C4-2B (cell line): ENCODE measurements at regions not wholly inside any gene's neighbourhood (a gene's known extent, or its start where the extent isn't known, plus 50 kb on each side); places are given as distances from the start of the nearest gene placed in this dataset.

ENCODE experiments used
- H3K27ac ChIP-seq: fragments of 450-650 bp; 2 replicates; pipeline ENCODE4 v1.5.1; 2017
- CTCF ChIP-seq: fragments of 450-650 bp; conservative IDR thresholded peaks from 2 replicates; pipeline ENCODE4 v1.5.1; 2017; ENCODE audit warnings: mild to moderate bottlenecking
- ZFX ChIP-seq: fragments of 450-650 bp; IDR thresholded peaks from 2 replicates; pipeline ENCODE4 v1.6.1; 2017

GRCh38 chr4:85257817-85258370 is 217.1 kb upstream of the ARHGAP24 start:
- TF ChIP-seq ZFX: no peak
- no peak for TF ChIP-seq CTCF
- no peak overlapping the region for H3K27ac ChIP-seq

- H3K27ac ChIP-seq: no peak overlapping the region
- no peak for TF ChIP-seq ZFX
- TF ChIP-seq CTCF: no peak
Measured at GRCh38 chr4:85260064-85260463, 214.9 kb upstream of the ARHGAP24 start.

GRCh38 chr4:85265234-85265633 is 209.7 kb upstream of the ARHGAP24 start:
- TF ChIP-seq CTCF (no peak), ZFX (no peak)
- no peak overlapping the region for H3K27ac ChIP-seq

- no peak overlapping the region for H3K27ac ChIP-seq
- no peak for TF ChIP-seq ZFX
- TF ChIP-seq CTCF: no peak
Measured at GRCh38 chr4:85268188-85268587, 206.8 kb upstream of the ARHGAP24 start.

- H3K27ac ChIP-seq: no peak overlapping the region
- no peak for TF ChIP-seq ZFX
- no peak for TF ChIP-seq CTCF
Measured at GRCh38 chr4:85268961-85269360, 206.0 kb upstream of the ARHGAP24 start.

- no peak overlapping the region for H3K27ac ChIP-seq
- TF ChIP-seq ZFX: no peak
- TF ChIP-seq CTCF: no peak
Measured at GRCh38 chr4:85274955-85275354, 200.0 kb upstream of the ARHGAP24 start.

- TF ChIP-seq CTCF (no peak), ZFX (no peak)
- H3K27ac ChIP-seq: no peak overlapping the region
Measured at GRCh38 chr4:85280963-85281362, 194.0 kb upstream of the ARHGAP24 start.
